ENCODE measurements at regions not wholly inside any gene's neighbourhood (a gene's known extent, or its start where the extent isn't known, plus 50 kb on each side); places are given as distances from the start of the nearest gene placed in this dataset.

DNA sequence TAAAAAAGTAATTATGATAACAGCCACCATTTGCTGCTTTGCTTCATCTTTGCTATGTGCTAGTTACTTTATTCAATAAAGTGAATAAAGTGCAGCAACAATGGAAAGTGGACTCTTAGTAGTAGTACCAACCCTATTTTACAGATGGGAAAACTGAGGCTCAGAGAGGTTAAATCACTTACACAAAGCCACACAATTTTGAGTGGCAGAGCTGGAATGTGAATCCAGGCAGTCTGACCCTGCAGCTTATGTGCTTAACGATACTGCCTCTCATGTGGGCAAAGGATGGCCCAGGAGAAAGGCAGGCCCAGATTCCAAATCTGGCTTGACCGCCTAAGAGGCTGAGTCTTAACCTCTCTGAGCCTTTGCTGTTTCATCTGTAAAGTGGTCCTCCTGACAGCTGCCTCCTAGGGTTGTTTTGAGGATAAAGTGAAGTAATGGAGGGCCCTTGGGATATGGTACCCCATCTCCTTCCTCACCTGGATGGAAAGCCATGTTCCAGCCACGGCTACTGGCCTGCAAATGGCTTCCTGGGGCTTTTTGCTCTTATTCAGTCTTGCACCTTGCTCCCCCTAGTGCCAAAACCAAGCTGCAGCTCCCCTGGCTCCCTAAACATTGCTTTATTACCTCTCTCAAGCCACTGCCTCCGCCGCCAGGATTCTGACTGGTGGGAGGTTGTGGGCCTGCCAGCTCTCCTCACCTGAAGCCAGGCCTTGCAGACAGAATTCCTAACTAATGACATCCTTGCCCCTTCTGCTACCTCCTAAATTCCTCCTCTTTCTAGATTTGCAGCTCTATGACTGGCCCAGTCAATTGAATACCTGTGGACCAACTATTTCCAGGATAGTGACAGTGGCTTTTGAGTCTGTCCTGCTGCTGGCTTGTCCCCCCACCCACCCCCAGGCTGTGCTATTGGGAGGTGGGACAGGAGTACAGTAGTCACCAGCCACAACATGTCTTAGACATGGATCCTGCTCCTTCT lies 283.3 kb upstream of the PWP1 start:
- Mint-ChIP-seq H3K36me3 (ENCODE audit: low read depth) (no peaks in the 10 kb centered on the region), H3K4me3 (no peak overlapping the region), H3K27me3 (ENCODE audit: insufficient read depth, low read depth, poor library complexity) (peaks cover 2% of the 10 kb centered on the region), H3K9me3 (no peaks in the 10 kb centered on the region; the same call in 2 of the 3 replicates), H3K27ac (no peak overlapping the region), H3K4me1 (peaks cover 28% of the 10 kb centered on the region)
- no peaks in the 10 kb centered on the region for H3K36me3 ChIP-seq (ENCODE audit: insufficient read depth)
- no peak overlapping the region for H3K4me3 ChIP-seq
- H3K79me2 ChIP-seq (replicated peaks; ENCODE audit: insufficient read depth) = no peaks in the 10 kb centered on the region
- H3F3A ChIP-seq (replicated peaks; ENCODE audit: low read depth) = no peaks in the 10 kb centered on the region
- no peak for TF ChIP-seq STAT1 (IDR thresholded peaks at IDR 0.05; ENCODE audit: unreplicated experiment)
- TF ChIP-seq, protein P1, sequence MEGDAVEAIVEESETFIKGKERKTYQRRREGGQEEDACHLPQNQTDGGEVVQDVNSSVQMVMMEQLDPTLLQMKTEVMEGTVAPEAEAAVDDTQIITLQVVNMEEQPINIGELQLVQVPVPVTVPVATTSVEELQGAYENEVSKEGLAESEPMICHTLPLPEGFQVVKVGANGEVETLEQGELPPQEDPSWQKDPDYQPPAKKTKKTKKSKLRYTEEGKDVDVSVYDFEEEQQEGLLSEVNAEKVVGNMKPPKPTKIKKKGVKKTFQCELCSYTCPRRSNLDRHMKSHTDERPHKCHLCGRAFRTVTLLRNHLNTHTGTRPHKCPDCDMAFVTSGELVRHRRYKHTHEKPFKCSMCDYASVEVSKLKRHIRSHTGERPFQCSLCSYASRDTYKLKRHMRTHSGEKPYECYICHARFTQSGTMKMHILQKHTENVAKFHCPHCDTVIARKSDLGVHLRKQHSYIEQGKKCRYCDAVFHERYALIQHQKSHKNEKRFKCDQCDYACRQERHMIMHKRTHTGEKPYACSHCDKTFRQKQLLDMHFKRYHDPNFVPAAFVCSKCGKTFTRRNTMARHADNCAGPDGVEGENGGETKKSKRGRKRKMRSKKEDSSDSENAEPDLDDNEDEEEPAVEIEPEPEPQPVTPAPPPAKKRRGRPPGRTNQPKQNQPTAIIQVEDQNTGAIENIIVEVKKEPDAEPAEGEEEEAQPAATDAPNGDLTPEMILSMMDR (conservative IDR thresholded peaks at IDR 0.05; ENCODE audit: low read depth in 2 of 2) = peak; percentile 69 to 86
- H4K20me1 ChIP-seq (replicated peaks; ENCODE audit: insufficient read depth) = no peaks in the 10 kb centered on the region
- no peak overlapping the region for H2AFZ ChIP-seq
- ATAC-seq (peak; percentile 84), DNase-seq (ENCODE audit: low spot score) (peak; percentile 94)
- H3K4me2 ChIP-seq = no peak overlapping the region
- H3K27ac ChIP-seq (ENCODE audit: low read depth) = no peak overlapping the region
- H3K4me1 ChIP-seq (ENCODE audit: insufficient read depth) = peaks cover 20% of the 10 kb centered on the region
- H3K9me2 ChIP-seq (ENCODE audit: insufficient read depth) = no peaks in the 10 kb centered on the region
- H3K27me3 ChIP-seq (ENCODE audit: insufficient read depth) = no peaks in the 10 kb centered on the region

DNA sequence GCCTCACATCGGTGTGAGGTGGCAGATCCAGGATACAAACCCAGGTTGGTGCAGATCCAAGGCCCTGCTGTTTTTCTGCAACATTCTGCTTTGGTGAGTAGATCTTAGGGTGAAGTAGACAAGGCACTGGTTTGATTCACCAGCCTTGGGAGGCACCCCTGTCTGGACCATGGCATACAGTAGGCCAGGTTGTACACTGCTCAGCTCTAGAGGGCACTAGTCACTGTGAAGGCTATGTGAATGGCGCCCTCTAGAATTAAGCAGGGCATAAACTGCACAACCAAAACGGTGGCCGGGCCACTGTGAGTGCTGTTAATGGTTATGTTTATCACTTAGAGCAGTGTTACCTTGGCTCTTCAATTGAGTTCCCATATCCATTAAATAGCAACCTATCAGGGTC lies 280.6 kb upstream of the PWP1 start:
- H3K27ac ChIP-seq (ENCODE audit: low read depth) = no peak overlapping the region
- H3K27me3 ChIP-seq (ENCODE audit: insufficient read depth) = no peaks in the 10 kb centered on the region
- no peaks in the 10 kb centered on the region for H3K9me2 ChIP-seq (ENCODE audit: insufficient read depth)
- no peaks in the 10 kb centered on the region for H3K79me2 ChIP-seq (replicated peaks; ENCODE audit: insufficient read depth)
- no peak overlapping the region for H3K4me3 ChIP-seq
- Mint-ChIP-seq H3K27me3 (ENCODE audit: insufficient read depth, low read depth, poor library complexity) (no peaks in the 10 kb centered on the region), H3K36me3 (ENCODE audit: low read depth) (no peaks in the 10 kb centered on the region), H3K9me3 (no peaks in the 10 kb centered on the region; the same call in 2 of the 3 replicates), H3K27ac (no peak overlapping the region), H3K4me1 (peaks cover 12% of the 10 kb centered on the region), H3K4me3 (no peak overlapping the region)
- no peaks in the 10 kb centered on the region for H4K20me1 ChIP-seq (replicated peaks; ENCODE audit: insufficient read depth)
- peak; percentile 90 for ATAC-seq
- no peak overlapping the region for H3K4me2 ChIP-seq
- H3F3A ChIP-seq (replicated peaks; ENCODE audit: low read depth) = no peaks in the 10 kb centered on the region
- H3K4me1 ChIP-seq (ENCODE audit: insufficient read depth) = no peaks in the 10 kb centered on the region
- no peak overlapping the region for H2AFZ ChIP-seq
- no peaks in the 10 kb centered on the region for H3K36me3 ChIP-seq (ENCODE audit: insufficient read depth)
- peak; percentile 71 for DNase-seq (ENCODE audit: low spot score)
- TF ChIP-seq, protein P2, sequence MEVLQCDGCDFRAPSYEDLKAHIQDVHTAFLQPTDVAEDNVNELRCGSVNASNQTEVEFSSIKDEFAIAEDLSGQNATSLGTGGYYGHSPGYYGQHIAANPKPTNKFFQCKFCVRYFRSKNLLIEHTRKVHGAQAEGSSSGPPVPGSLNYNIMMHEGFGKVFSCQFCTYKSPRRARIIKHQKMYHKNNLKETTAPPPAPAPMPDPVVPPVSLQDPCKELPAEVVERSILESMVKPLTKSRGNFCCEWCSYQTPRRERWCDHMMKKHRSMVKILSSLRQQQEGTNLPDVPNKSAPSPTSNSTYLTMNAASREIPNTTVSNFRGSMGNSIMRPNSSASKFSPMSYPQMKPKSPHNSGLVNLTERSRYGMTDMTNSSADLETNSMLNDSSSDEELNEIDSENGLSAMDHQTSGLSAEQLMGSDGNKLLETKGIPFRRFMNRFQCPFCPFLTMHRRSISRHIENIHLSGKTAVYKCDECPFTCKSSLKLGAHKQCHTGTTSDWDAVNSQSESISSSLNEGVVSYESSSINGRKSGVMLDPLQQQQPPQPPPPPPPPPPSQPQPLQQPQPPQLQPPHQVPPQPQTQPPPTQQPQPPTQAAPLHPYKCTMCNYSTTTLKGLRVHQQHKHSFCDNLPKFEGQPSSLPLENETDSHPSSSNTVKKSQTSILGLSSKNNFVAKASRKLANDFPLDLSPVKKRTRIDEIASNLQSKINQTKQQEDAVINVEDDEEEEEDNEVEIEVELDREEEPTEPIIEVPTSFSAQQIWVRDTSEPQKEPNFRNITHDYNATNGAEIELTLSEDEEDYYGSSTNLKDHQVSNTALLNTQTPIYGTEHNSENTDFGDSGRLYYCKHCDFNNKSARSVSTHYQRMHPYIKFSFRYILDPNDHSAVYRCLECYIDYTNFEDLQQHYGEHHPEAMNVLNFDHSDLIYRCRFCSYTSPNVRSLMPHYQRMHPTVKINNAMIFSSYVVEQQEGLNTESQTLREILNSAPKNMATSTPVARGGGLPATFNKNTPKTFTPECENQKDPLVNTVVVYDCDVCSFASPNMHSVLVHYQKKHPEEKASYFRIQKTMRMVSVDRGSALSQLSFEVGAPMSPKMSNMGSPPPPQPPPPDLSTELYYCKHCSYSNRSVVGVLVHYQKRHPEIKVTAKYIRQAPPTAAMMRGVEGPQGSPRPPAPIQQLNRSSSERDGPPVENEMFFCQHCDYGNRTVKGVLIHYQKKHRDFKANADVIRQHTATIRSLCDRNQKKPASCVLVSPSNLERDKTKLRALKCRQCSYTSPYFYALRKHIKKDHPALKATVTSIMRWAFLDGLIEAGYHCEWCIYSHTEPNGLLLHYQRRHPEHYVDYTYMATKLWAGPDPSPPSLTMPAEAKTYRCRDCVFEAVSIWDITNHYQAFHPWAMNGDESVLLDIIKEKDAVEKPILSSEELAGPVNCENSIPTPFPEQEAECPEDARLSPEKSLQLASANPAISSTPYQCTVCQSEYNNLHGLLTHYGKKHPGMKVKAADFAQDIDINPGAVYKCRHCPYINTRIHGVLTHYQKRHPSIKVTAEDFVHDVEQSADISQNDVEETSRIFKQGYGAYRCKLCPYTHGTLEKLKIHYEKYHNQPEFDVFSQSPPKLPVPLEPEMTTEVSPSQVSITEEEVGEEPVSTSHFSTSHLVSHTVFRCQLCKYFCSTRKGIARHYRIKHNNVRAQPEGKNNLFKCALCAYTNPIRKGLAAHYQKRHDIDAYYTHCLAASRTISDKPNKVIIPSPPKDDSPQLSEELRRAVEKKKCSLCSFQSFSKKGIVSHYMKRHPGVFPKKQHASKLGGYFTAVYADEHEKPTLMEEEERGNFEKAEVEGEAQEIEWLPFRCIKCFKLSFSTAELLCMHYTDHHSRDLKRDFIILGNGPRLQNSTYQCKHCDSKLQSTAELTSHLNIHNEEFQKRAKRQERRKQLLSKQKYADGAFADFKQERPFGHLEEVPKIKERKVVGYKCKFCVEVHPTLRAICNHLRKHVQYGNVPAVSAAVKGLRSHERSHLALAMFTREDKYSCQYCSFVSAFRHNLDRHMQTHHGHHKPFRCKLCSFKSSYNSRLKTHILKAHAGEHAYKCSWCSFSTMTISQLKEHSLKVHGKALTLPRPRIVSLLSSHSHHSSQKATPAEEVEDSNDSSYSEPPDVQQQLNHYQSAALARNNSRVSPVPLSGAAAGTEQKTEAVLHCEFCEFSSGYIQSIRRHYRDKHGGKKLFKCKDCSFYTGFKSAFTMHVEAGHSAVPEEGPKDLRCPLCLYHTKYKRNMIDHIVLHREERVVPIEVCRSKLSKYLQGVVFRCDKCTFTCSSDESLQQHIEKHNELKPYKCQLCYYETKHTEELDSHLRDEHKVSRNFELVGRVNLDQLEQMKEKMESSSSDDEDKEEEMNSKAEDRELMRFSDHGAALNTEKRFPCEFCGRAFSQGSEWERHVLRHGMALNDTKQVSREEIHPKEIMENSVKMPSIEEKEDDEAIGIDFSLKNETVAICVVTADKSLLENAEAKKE (CRISPR knock-in tag; IDR thresholded peaks at IDR 0.05) = no peak
- TF ChIP-seq, protein P3, sequence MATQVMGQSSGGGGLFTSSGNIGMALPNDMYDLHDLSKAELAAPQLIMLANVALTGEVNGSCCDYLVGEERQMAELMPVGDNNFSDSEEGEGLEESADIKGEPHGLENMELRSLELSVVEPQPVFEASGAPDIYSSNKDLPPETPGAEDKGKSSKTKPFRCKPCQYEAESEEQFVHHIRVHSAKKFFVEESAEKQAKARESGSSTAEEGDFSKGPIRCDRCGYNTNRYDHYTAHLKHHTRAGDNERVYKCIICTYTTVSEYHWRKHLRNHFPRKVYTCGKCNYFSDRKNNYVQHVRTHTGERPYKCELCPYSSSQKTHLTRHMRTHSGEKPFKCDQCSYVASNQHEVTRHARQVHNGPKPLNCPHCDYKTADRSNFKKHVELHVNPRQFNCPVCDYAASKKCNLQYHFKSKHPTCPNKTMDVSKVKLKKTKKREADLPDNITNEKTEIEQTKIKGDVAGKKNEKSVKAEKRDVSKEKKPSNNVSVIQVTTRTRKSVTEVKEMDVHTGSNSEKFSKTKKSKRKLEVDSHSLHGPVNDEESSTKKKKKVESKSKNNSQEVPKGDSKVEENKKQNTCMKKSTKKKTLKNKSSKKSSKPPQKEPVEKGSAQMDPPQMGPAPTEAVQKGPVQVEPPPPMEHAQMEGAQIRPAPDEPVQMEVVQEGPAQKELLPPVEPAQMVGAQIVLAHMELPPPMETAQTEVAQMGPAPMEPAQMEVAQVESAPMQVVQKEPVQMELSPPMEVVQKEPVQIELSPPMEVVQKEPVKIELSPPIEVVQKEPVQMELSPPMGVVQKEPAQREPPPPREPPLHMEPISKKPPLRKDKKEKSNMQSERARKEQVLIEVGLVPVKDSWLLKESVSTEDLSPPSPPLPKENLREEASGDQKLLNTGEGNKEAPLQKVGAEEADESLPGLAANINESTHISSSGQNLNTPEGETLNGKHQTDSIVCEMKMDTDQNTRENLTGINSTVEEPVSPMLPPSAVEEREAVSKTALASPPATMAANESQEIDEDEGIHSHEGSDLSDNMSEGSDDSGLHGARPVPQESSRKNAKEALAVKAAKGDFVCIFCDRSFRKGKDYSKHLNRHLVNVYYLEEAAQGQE (IDR thresholded peaks at IDR 0.05; ENCODE audit: unreplicated experiment) = no peak
- TF ChIP-seq, protein P1 (conservative IDR thresholded peaks at IDR 0.05; ENCODE audit: low read depth in 2 of 2) = peak; percentile 74 to 97
- TF ChIP-seq EZH2 (IDR thresholded peaks at IDR 0.05; ENCODE audit: low read depth, unreplicated experiment) = no peak

All from GM23338 (cell line).